Psoas muscle (tissue), 7 donors: ENCODE measurements at regions not wholly inside any gene's neighbourhood (a gene's known extent, or its start where the extent isn't known, plus 50 kb on each side); places are given as distances from the start of the nearest gene placed in this dataset.

Source experiments
- ATAC-seq, 4 donors: fragments of 200-7000 bp; cut with Tn5 transposase; one replicate each; pipeline ENCODE4 v1.9.1; 2020; ENCODE audit warnings: moderate library complexity in 3 of 4, mild to moderate bottlenecking in 2 of 4
- DNase-seq, 2 donors: peaks; one replicate each; pipeline ENCODE4 v3.0.0-alpha.2; 2020
- H3K27ac ChIP-seq: fragments of 200-600 bp; one replicate; pipeline ENCODE4 v1.8.0; 2022
- H3K27me3 ChIP-seq, 3 donors: fragments of 200-600 bp in 1 of 3; one replicate each; pipeline versions ENCODE4 v1.6.1 to v1.8.0; 2013 to 2022; ENCODE audit warnings: low read length in 2 of 3, mild to moderate bottlenecking in 2 of 3, moderate library complexity in 1 of 3; ENCODE audit not compliant: insufficient read depth in 3 of 3
- H3K36me3 ChIP-seq, 2 donors: fragments of 200-600 bp in 1 of 2; one replicate each; pipeline versions ENCODE4 v1.6.1 to v1.8.0; 2013 to 2022; ENCODE audit warnings: low read depth in 1 of 2, mild to moderate bottlenecking in 1 of 2, moderate library complexity in 1 of 2; ENCODE audit not compliant: insufficient read depth in 1 of 2
- H3K4me1 ChIP-seq: fragments of 200-600 bp; one replicate; pipeline ENCODE4 v1.8.0; 2022
- H3K4me3 ChIP-seq: fragments of 200-600 bp; one replicate; pipeline ENCODE4 v1.8.0; 2022; ENCODE audit warnings: mild to moderate bottlenecking
- H3K9me3 ChIP-seq: fragments of 200-600 bp; one replicate; pipeline ENCODE4 v1.8.0; 2022
- CTCF ChIP-seq: fragments of 200-600 bp; IDR thresholded peaks from one replicate; pipeline ENCODE4 v1.8.0; 2022; ENCODE audit warnings: antibody characterized with exemption
- WGBS, 3 donors: extraction: QIAGEN DNeasy Blood & Tissue Kit; methylation state at CpG; one replicate each; pipeline versions ENCODE4 v1.1.6 to v1.1.7; 2013; 5-methylcytosine and 5-hydroxymethylcytosine counted together
- intact Hi-C, 2 donors: fragments of 100-400 bp; cut with DNase I; formaldehyde crosslinking; loops; one replicate each; pipeline versions ENCODE4 v1.11.0 to v1.14.2; 2022
- donor health status: healthy with polysubstance abuse.
- donor health status: DM: no; HTN: no; CAD: no; lungs with moderate emphysema.
- donor health status: Bipolar disorder and iron deficiency.
- donor health status: healthy.
- donor health status: DM: yes; HTN: yes; CAD: no.
- donor health status: DM: no; HTN: no; CAD: no.
- donor health status: DM: yes; HTN: yes; CAD: no.

- Histone ChIP-seq H3K27ac (no peak overlapping the region), H3K4me3 (no peak overlapping the region), H3K4me1 (no peaks in the 10 kb centered on the region), H3K36me3 (no peaks in the 10 kb centered on the region), H3K27me3 (no peaks in the 10 kb centered on the region), H3K9me3 (peaks cover 3% of the 10 kb centered on the region)
- ATAC-seq (no peak), DNase-seq (no peak)
- intact Hi-C loops: loop anchor here in 1 of 2 donors (10.0 kb wide), 1 partner anchor 742 kb away; no protein-coding TSS in a partner anchor
- TF ChIP-seq CTCF: no peak
Observed at GRCh38 chr1:67517046-67517445, 86.8 kb upstream of the SERBP1 start.

- intact Hi-C loops: no loop called here
- TF ChIP-seq CTCF: no peak
- H3K4me3 ChIP-seq: no peak overlapping the region
- H3K27ac ChIP-seq: no peak overlapping the region
- H3K9me3 ChIP-seq: no peaks in the 10 kb centered on the region
- H3K36me3 ChIP-seq: no peaks in the 10 kb centered on the region
- WGBS, 3 donors: 92 to 95% (median 92%) methylated on average over 4 of the region's 4 CpGs
- no peak for DNase-seq
- ATAC-seq: no peak
- H3K4me1 ChIP-seq: no peaks in the 10 kb centered on the region
- no peaks in the 10 kb centered on the region for H3K27me3 ChIP-seq
Observed at GRCh38 chr1:67522001-67522441, 91.8 kb upstream of the SERBP1 start.

- Histone ChIP-seq H3K27ac (no peak overlapping the region), H3K4me3 (no peak overlapping the region), H3K36me3 (no peaks in the 10 kb centered on the region), H3K9me3 (no peaks in the 10 kb centered on the region), H3K4me1 (no peaks in the 10 kb centered on the region), H3K27me3 (no peaks in the 10 kb centered on the region)
- WGBS, 3 donors: 95 to 98% (median 96%) methylated on average over 4 of the region's 4 CpGs
- intact Hi-C loops: no loop called here
- TF ChIP-seq CTCF: no peak
- DNase-seq (no peak), ATAC-seq (no peak)
Observed at GRCh38 chr1:67522793-67523192, 92.6 kb upstream of the SERBP1 start.

- no peak for TF ChIP-seq CTCF
- no peaks in the 10 kb centered on the region for H3K36me3 ChIP-seq
- intact Hi-C loops: no loop called here
- no peak overlapping the region for H3K4me3 ChIP-seq
- 65 to 67% (median 66%) methylated on average over 7 of the region's 7 CpGs for WGBS, 3 donors
- no peaks in the 10 kb centered on the region for H3K9me3 ChIP-seq
- DNase-seq: no peak
- no peaks in the 10 kb centered on the region for H3K4me1 ChIP-seq
- no peak for ATAC-seq
- H3K27ac ChIP-seq: no peak overlapping the region
- no peaks in the 10 kb centered on the region for H3K27me3 ChIP-seq
Observed at GRCh38 chr1:67524143-67525052, 94.2 kb upstream of the SERBP1 start.
